ENCODE measurements at regions not wholly inside any gene's neighbourhood (a gene's known extent, or its start where the extent isn't known, plus 50 kb on each side); places are given as distances from the start of the nearest gene placed in this dataset.
A peak's percentile ranks its signal among the peaks of the same experiment; 100 is the strongest.

- no peak for TF ChIP-seq CTCF (IDR thresholded peaks at IDR 0.05; ENCODE audit: low read depth, low read length, missing control alignments)
- no peak for DNase-seq (ENCODE audit: extremely low read depth, low read depth)
- H3K4me3 ChIP-seq (replicated peaks; ENCODE audit: low read depth, low read length) = no peak overlapping the region
Observed at GRCh38 chr3:177968891-177969290, 567.3 kb upstream of the KCNMB2 start.

GRCh38 chr3:177973241-177973840 lies 562.9 kb upstream of the KCNMB2 start:
- TF ChIP-seq CTCF (IDR thresholded peaks at IDR 0.05; ENCODE audit: low read depth, low read length, missing control alignments) = no peak
- no peak for DNase-seq (ENCODE audit: extremely low read depth, low read depth)

GRCh38 chr3:177976241-177976640 lies 560.0 kb upstream of the KCNMB2 start:
- no peak for TF ChIP-seq CTCF (IDR thresholded peaks at IDR 0.05; ENCODE audit: low read depth, low read length, missing control alignments)
- no peak for DNase-seq (ENCODE audit: extremely low read depth, low read depth)
- H3K4me3 ChIP-seq (replicated peaks; ENCODE audit: low read depth, low read length) = no peak overlapping the region

More at GRCh38 chr3:177973241-177973840, 562.9 kb upstream of the KCNMB2 start:
- H3K4me3 ChIP-seq (replicated peaks; ENCODE audit: low read depth, low read length) = no peak overlapping the region

- no peak overlapping the region for H3K4me3 ChIP-seq (replicated peaks; ENCODE audit: low read depth, low read length)
- no peak for TF ChIP-seq CTCF (IDR thresholded peaks at IDR 0.05; ENCODE audit: low read depth, low read length, missing control alignments)
- no peak for DNase-seq (ENCODE audit: extremely low read depth, low read depth)
Observed at GRCh38 chr3:177976866-177977265, 559.4 kb upstream of the KCNMB2 start.

GRCh38 chr3:177977381-177978158 lies 558.7 kb upstream of the KCNMB2 start:
- H3K4me3 ChIP-seq (replicated peaks; ENCODE audit: low read depth, low read length) = no peak overlapping the region
- peak; percentile 47 for DNase-seq (ENCODE audit: extremely low read depth, low read depth)
- TF ChIP-seq CTCF (IDR thresholded peaks at IDR 0.05; ENCODE audit: low read depth, low read length, missing control alignments) = no peak

GRCh38 chr3:177978946-177979345 lies 557.3 kb upstream of the KCNMB2 start:
- DNase-seq (ENCODE audit: extremely low read depth, low read depth) = no peak
- no peak for TF ChIP-seq CTCF (IDR thresholded peaks at IDR 0.05; ENCODE audit: low read depth, low read length, missing control alignments)
- H3K4me3 ChIP-seq (replicated peaks; ENCODE audit: low read depth, low read length) = no peak overlapping the region

All from HFF-Myc (cell line).